Kidney capillary endothelial cell (primary cell): ENCODE measurements at regions not wholly inside any gene's neighbourhood (a gene's known extent, or its start where the extent isn't known, plus 50 kb on each side); places are given as distances from the start of the nearest gene placed in this dataset.
A peak's percentile ranks its signal among the peaks of the same experiment; 100 is the strongest.
"Not testable (repeated sequence)": the region's sequence is repeated elsewhere in the genome, so short reads cannot be mapped to it uniquely, and the experiment has no call there.

Experiments
- DNase-seq: peaks from one replicate; pipeline ENCODE4 v3.0.0-alpha.2; 2018; ENCODE audit warnings: low spot score

GRCh38 chr12:115394496-115395220 lies 710.7 kb upstream of the TBX3 start:
- no peak for DNase-seq

DNA sequence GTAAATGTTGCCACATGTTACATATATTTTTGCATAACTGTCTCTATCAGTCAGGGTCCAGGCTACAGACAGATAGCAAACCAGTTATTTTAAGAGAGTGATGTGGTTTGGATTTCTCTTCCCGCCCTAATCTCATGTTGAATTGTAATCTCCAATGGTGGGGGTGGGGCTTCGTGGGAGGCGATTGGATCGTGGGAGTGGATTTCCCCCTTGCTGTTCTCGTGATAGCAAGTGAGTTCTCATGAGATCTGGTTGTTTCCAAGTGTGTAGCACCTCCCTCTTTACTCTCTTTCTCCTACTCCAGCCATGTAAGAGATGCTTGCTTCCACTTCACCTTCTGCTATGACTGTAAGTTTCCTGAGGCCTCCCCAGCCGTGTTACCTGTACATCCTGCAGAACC lies 704.2 kb upstream of the TBX3 start:
- DNase-seq: no peak

DNA sequence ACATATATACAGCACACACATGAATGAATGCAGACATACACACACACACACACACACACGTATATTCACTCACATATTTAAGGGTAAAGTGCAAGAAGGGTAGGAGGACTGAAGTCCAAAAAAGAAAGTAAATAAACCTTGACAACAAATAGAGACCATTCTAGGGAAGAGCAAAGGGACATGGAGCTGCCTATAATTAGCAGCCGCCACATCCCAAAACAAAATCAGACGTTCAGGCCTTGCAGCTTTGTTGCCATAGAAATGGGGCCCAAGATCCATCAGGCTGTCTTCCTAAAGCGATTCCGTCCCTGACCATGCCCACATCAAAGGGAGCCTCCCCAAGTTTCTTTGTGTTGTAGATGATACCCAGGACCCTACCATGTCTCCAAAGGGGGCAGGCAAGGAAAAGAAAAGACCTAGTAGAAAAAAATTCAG lies 703.5 kb upstream of the TBX3 start:
- no peak for DNase-seq

GRCh38 chr12:115386946-115387345 lies 703.0 kb upstream of the TBX3 start:
- no peak for DNase-seq

- DNase-seq: no peak
Observed at GRCh38 chr12:115385141-115385540, 701.2 kb upstream of the TBX3 start.

GRCh38 chr12:115384391-115384790 lies 700.4 kb upstream of the TBX3 start:
- no peak for DNase-seq

- no peak for DNase-seq
Observed at GRCh38 chr12:115383668-115384067, 699.7 kb upstream of the TBX3 start.

DNA sequence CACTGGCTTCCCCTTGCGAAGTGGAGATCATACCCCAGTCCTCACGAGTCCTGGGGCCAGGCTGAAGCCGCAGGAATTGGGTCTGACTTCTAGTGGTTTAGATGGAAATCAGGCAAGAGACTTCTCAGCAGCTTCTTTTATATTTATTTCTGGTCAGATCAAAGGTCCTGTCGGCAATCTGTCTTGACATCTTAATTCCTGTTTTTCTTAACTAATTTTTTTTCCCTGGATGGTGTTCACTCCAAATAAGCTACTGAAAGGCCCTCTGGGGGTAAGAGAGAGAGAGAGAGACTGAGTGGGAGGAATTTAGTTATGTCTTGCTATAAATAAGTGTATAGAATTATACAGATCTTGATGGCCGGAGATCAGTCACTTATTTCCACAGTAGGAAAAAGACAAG lies 698.7 kb upstream of the TBX3 start:
- DNase-seq: no peak

- no peak for DNase-seq
Observed at GRCh38 chr12:115380546-115381120, 696.7 kb upstream of the TBX3 start.

- DNase-seq: no peak
Observed at GRCh38 chr12:115378291-115378690, 694.3 kb upstream of the TBX3 start.

DNA sequence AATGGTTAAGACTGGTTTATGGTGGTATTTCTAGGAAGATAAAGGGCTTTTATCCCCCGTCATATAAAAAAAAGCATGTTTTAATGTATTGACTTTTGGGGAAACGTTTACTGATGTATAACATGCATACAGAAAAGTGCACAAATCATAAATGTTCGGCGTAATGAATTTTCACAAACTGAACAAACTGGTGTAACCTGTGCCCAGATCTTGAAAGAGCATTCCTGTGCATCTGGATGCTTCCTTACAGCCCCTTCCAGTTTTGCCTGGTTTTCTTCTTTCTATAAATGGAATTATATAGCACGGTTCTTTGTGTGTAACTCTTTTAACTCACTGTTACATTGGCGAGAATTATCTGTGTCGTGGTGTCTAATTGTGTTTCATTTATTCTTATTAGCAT lies 693.8 kb upstream of the TBX3 start:
- DNase-seq: no peak

DNA sequence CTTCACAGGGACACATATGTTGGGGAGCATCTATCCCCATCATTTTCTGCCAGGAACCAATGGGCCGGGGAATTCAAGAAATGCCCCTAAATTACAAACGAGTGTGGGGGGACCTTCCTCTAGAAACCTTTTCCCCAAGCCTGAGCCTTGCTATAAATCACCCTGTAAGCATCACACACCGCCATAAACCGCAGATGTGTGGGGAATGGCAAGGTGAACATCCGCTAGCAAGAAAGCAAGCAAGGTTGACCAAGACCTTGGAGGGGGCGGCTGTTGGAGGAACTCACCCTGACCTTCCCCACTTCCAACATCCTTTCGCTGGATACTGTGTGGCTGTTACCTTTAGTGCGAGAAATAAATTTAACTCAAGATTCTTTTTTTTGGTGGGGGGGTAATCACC lies 693.3 kb upstream of the TBX3 start:
- no peak for DNase-seq

GRCh38 chr12:115375186-115375991 lies 691.4 kb upstream of the TBX3 start:
- DNase-seq: peak; percentile 21

DNA sequence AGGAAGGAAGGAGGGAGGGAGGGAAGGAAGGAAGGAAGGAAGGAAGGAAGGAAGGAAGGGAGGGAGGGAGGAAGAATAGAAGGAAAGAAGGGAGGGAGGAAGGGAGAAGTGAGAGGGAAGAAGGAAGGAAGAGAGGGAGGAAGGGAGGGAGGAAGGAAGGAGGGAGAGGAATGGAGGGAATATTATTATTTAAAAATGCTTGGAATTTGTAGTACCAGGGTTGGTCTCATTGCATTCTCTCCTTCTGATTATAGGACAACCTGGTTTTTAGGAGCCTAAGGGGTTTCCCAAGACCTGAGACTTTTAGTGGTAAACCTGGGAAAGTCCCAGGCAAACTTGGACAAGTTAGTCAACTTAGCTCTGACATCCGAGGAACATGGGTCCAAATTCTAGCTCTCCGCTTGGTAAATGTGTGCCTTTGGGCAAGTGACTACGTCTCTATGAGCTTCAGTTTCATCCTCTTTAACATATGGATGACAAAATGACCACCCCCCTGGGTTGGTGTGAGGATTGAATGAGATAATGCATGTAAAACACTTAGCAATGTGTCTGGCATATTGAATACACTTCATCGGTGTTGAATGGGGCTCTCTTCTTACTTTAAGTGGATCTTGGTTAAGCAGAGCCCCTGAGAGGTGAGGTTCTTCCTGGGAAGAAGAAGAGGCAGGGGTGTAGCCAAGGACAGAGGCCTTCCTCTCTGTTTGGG lies 690.7 kb upstream of the TBX3 start:
- DNase-seq: no peak

DNA sequence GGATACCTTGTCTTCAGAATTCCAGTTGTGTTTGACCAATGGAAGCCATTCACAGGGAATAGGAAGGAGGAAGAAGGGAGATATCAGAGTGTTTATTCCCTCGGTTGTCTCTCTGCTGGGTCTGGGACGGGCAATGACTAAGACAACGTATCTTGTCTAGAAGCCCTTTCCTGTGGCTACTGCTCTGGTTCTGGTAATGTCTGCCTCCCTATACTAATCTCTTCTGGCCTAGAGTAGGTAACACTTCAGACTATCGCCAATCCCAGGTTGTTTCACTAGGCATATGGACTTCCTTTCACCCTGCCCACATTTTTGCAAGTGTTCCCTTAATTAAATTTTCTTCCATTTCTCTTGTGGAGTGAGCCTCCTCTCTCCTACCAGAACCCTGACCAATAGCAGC lies 687.7 kb upstream of the TBX3 start:
- no peak for DNase-seq

GRCh38 chr12:115370650-115371049 lies 686.7 kb upstream of the TBX3 start:
- no peak for DNase-seq

DNA sequence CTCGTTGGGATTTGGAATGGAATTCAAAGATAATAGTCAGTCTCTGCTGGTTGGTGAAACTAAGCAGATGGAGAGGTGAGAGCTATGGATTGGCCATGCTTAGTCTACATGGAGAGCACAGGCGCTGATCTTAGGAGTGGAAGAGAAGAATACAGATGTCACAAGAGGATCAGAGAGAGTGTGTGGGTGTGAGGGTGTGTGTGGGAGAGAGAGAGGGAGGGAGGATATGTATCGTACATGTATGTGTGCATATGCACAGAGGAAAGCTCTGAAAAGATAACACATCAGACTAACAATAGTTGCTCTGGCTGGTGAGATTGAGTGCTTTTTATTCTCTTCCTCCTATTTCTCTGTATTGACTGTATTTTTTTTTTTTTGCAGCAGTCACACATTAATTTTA lies 686.2 kb upstream of the TBX3 start:
- no peak for DNase-seq

DNA sequence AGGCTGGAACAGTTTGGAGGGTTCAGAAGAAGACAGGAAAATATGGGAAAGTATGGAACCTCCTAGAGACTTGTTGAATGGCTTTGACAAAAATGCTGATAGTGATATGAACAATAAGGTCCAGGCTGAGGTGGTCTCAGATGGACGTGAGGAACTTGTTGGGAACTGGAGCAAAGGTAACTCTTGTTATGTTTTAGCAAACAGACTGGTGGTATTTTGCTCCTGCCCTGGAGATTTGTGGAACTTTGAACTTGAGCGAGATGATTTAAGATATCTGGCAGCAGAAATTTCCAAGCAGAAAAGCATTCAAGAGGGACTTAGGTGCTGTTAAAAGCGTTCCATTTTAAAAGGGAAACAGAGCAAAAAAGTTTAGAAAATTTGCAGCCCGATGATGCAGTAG lies 682.3 kb upstream of the TBX3 start:
- not testable (repeated sequence) for DNase-seq

- not testable (repeated sequence) for DNase-seq
Observed at GRCh38 chr12:115365765-115366164, 681.8 kb upstream of the TBX3 start.

- DNase-seq: no peak
Observed at GRCh38 chr12:115364921-115365320, 680.9 kb upstream of the TBX3 start.

- peak; percentile 28 for DNase-seq
Observed at GRCh38 chr12:115362339-115362976, 678.5 kb upstream of the TBX3 start.

GRCh38 chr12:115357681-115358080 lies 673.7 kb upstream of the TBX3 start:
- no peak for DNase-seq
